HL-60 (cell line): ENCODE measurements at regions not wholly inside any gene's neighbourhood (a gene's known extent, or its start where the extent isn't known, plus 50 kb on each side); places are given as distances from the start of the nearest gene placed in this dataset.

Experiments
- DNase-seq, 2 experiments: peaks; one replicate each; pipeline ENCODE4 v3.0.0-alpha.2; 2010 to 2020; ENCODE audit warnings: low read depth in 1 of 2, low spot score in 1 of 2
- H3K27ac ChIP-seq: fragments of 250-450 bp; sonication (Bioruptor Pico); replicated peaks from 2 replicates; pipeline ENCODE4 v1.5.1; 2020; ENCODE audit warnings: mild to moderate bottlenecking, moderate library complexity
- H3K27me3 ChIP-seq: fragments of 250-450 bp; sonication (Bioruptor Pico); 2 replicates; pipeline ENCODE4 v1.5.1; 2021; ENCODE audit warnings: mild to moderate bottlenecking, moderate library complexity; ENCODE audit not compliant: insufficient read depth, poor library complexity, severe bottlenecking
- H3K4me3 ChIP-seq: replicated peaks from 2 replicates; pipeline ENCODE4 v1.5.1; 2011; ENCODE audit warnings: mild to moderate bottlenecking, control low read depth, low read length; ENCODE audit not compliant: insufficient read depth
- GABPA ChIP-seq: IDR thresholded peaks from 2 replicates; pipeline ENCODE4 v1.6.1; 2012; ENCODE audit warnings: low read depth
- POLR2AphosphoS5 ChIP-seq: IDR thresholded peaks from 2 replicates; pipeline ENCODE4 v1.6.1; 2012; ENCODE audit warnings: low read depth
- SPI1 ChIP-seq: IDR thresholded peaks from 2 replicates; pipeline ENCODE4 v1.6.1; 2012; ENCODE audit warnings: low read depth, mild to moderate bottlenecking, borderline replicate concordance
- TF ChIP-seq, protein P1 (sequence below): IDR thresholded peaks from 2 replicates; pipeline ENCODE4 v1.6.1; 2012; ENCODE audit warnings: low read depth; ENCODE audit not compliant: insufficient replicate concordance
- TF ChIP-seq, protein P2 (sequence below): IDR thresholded peaks from one replicate; pipeline ENCODE4 v1.5.1; 2011; ENCODE audit warnings: low read length, control low read depth, inconsistent platforms; ENCODE audit not compliant: insufficient read depth

DNA sequence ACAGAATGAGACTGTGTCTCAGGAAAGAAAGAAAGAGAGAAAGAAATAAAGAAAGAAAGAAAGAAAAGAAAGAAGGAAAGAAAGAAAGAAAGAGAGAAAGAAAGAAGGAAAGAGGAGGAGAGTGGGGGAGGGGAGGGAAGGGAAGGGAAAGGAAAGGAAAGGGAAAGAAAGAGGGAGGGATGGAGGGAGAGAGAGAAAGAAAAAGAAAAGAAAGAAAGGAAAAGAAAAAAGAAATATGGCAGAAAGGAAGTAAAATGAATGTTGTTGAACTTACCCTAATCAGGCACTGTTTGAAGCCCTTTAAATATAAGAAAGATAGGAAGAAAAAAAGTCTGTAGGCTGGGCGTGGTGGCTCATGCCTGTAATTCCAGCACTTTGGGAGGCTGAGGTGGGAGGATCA is 276.1 kb downstream of the INSC start:
- no peak for DNase-seq
- H3K27me3 ChIP-seq: no peaks in the 10 kb centered on the region
- no peak overlapping the region for H3K27ac ChIP-seq
- TF ChIP-seq POLR2AphosphoS5 (no peak), SPI1 (no peak), GABPA (no peak)
- TF ChIP-seq, protein P1, sequence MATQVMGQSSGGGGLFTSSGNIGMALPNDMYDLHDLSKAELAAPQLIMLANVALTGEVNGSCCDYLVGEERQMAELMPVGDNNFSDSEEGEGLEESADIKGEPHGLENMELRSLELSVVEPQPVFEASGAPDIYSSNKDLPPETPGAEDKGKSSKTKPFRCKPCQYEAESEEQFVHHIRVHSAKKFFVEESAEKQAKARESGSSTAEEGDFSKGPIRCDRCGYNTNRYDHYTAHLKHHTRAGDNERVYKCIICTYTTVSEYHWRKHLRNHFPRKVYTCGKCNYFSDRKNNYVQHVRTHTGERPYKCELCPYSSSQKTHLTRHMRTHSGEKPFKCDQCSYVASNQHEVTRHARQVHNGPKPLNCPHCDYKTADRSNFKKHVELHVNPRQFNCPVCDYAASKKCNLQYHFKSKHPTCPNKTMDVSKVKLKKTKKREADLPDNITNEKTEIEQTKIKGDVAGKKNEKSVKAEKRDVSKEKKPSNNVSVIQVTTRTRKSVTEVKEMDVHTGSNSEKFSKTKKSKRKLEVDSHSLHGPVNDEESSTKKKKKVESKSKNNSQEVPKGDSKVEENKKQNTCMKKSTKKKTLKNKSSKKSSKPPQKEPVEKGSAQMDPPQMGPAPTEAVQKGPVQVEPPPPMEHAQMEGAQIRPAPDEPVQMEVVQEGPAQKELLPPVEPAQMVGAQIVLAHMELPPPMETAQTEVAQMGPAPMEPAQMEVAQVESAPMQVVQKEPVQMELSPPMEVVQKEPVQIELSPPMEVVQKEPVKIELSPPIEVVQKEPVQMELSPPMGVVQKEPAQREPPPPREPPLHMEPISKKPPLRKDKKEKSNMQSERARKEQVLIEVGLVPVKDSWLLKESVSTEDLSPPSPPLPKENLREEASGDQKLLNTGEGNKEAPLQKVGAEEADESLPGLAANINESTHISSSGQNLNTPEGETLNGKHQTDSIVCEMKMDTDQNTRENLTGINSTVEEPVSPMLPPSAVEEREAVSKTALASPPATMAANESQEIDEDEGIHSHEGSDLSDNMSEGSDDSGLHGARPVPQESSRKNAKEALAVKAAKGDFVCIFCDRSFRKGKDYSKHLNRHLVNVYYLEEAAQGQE: no peak
- TF ChIP-seq, protein P2, sequence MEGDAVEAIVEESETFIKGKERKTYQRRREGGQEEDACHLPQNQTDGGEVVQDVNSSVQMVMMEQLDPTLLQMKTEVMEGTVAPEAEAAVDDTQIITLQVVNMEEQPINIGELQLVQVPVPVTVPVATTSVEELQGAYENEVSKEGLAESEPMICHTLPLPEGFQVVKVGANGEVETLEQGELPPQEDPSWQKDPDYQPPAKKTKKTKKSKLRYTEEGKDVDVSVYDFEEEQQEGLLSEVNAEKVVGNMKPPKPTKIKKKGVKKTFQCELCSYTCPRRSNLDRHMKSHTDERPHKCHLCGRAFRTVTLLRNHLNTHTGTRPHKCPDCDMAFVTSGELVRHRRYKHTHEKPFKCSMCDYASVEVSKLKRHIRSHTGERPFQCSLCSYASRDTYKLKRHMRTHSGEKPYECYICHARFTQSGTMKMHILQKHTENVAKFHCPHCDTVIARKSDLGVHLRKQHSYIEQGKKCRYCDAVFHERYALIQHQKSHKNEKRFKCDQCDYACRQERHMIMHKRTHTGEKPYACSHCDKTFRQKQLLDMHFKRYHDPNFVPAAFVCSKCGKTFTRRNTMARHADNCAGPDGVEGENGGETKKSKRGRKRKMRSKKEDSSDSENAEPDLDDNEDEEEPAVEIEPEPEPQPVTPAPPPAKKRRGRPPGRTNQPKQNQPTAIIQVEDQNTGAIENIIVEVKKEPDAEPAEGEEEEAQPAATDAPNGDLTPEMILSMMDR: no peak
- H3K4me3 ChIP-seq: no peak overlapping the region

DNA sequence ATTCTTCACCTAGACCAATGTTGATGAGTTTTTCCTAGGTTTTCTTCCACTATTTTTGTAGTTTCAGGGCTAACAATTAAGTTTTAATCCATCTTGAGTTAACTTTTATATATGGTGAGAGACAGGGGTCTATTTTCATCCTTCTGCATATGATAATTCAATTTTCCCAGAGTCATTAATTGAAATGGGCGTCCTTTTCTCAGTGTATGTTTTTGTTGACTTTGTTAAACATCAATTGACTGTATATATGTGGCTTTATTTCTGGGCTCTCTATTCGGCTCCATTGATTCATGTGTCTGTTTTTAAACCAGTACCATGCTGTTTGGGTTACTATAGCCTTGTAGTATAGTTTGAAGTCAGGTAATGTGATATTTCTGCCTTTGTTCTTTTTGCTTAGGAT is 282.1 kb downstream of the INSC start:
- TF ChIP-seq, protein P2: no peak
- no peak for TF ChIP-seq GABPA
- TF ChIP-seq POLR2AphosphoS5: no peak
- TF ChIP-seq SPI1: no peak
- TF ChIP-seq, protein P1: no peak
- no peak overlapping the region for H3K4me3 ChIP-seq
- no peaks in the 10 kb centered on the region for H3K27me3 ChIP-seq
- DNase-seq: no peak
- no peak overlapping the region for H3K27ac ChIP-seq

DNA sequence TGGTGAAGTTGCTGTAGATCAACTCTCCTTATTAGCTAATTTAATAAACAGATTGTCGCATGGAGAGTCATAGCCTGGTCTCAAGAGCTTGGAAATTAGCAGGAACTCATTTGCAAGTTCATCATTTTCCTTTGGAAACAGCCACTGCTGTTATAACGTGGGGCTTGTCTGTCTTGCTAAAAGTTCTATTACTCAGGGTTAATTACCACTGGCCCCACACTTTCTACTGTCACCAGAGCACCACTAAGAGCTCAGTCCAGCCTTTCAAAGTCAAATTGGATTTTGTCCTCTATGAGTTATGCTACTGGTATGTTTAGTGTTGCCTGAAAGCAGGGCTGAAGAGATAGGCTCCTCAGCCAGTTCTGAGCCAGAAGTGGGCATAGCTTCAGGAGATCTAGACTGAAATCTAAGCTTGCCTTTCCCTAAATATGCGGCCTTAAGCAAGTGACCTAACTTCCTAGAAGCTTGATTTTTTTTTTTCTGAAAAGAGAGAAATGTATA is 292.2 kb downstream of the INSC start:
- DNase-seq: no peak
- H3K27ac ChIP-seq: no peak overlapping the region
- no peaks in the 10 kb centered on the region for H3K27me3 ChIP-seq
- H3K4me3 ChIP-seq: no peak overlapping the region
- TF ChIP-seq, protein P1: no peak
- TF ChIP-seq POLR2AphosphoS5 (no peak), SPI1 (no peak), GABPA (no peak)
- TF ChIP-seq, protein P2: no peak
